SK-N-SH (cell line): ENCODE measurements at regions not wholly inside any gene's neighbourhood (a gene's known extent, or its start where the extent isn't known, plus 50 kb on each side); places are given as distances from the start of the nearest gene placed in this dataset.

Source experiments
- CTCF ChIA-PET: fragments of 300-600, 350-600 bp; formaldehyde crosslinking; extraction: SDS; loops from one replicate; lab custom pipeline; 2021; lab: Yijun Ruan, JAX
- POLR2A ChIA-PET: fragments of 350-600 bp; sonication (Branson Sonifier 250); formaldehyde crosslinking; extraction: SDS; loops from one replicate; lab custom pipeline; 2020; ENCODE audit warnings: antibody characterized with exemption, inconsistent platforms; lab: Yijun Ruan, JAX
- DNase-seq: peaks from one replicate; pipeline ENCODE4 v3.0.0; 2012
- H2AFZ ChIP-seq: fragments of 200-600 bp; sonication (generic); 2 replicates; pipeline ENCODE4 v1.8.1; 2016; ENCODE audit warnings: antibody characterized with exemption, mild to moderate bottlenecking, low read depth
- H3F3A ChIP-seq: fragments of 200-600 bp; sonication (generic); replicated peaks from 2 replicates; pipeline ENCODE3; 2016; ENCODE audit warnings: antibody characterized with exemption, mild to moderate bottlenecking; ENCODE audit not compliant: insufficient read depth
- H3K27ac ChIP-seq, 2 experiments: fragments of 200-500 bp in 1 of 2; fragments of 200-600 bp in 1 of 2; sonication (Bioruptor generic) in 1 of 2; sonication (generic), shearing (Covaris generic) in 1 of 2; 2 replicates each; pipeline versions ENCODE4 v1.5.1 to v1.6.1; 2014 to 2016; ENCODE audit warnings: low read depth in 2 of 2, inconsistent platforms in 1 of 2, low read length in 1 of 2, mild to moderate bottlenecking in 1 of 2, mixed read lengths in 1 of 2
- H3K27me3 ChIP-seq: fragments of 200-600 bp; sonication (generic), shearing (Covaris generic); 2 replicates; pipeline ENCODE4 v1.6.1; 2016; ENCODE audit warnings: mixed run types; ENCODE audit not compliant: insufficient read depth
- H3K36me3 ChIP-seq, 2 experiments: fragments of 200-500 bp in 1 of 2; fragments of 200-600 bp in 1 of 2; sonication (Bioruptor generic) in 1 of 2; sonication (generic) in 1 of 2; replicated peaks in 1 of 2; 2 replicates each; pipeline versions ENCODE3 to v1.5.1; 2014 to 2016; ENCODE audit warnings: low read length in 1 of 2, mild to moderate bottlenecking in 1 of 2; ENCODE audit not compliant: insufficient read depth in 2 of 2, control insufficient read depth in 1 of 2
- H3K4me1 ChIP-seq, 2 experiments: fragments of 200-500 bp in 1 of 2; fragments of 200-600 bp in 1 of 2; sonication (Bioruptor generic) in 1 of 2; sonication (generic), shearing (Covaris generic) in 1 of 2; 2 replicates each; pipeline versions ENCODE4 v1.5.1 to v1.6.1; 2014 to 2016; ENCODE audit warnings: low read depth in 1 of 2, low read length in 1 of 2, mixed run types in 1 of 2; ENCODE audit not compliant: insufficient read depth in 2 of 2, control insufficient read depth in 1 of 2
- H3K4me2 ChIP-seq: fragments of 200-600 bp; sonication (generic), shearing (Covaris generic); 2 replicates; pipeline ENCODE4 v1.6.1; 2017; ENCODE audit warnings: mixed run types
- H3K4me3 ChIP-seq, 2 experiments: fragments of 200-500 bp in 1 of 2; fragments of 200-600 bp in 1 of 2; sonication (Bioruptor generic) in 1 of 2; sonication (generic), shearing (Covaris generic) in 1 of 2; 2 replicates each; pipeline versions ENCODE4 v1.5.1 to v1.8.1; 2014 to 2016; ENCODE audit warnings: low read depth in 2 of 2, inconsistent platforms in 1 of 2, low read length in 1 of 2, mild to moderate bottlenecking in 1 of 2, mixed read lengths in 1 of 2, moderate library complexity in 1 of 2
- H3K79me2 ChIP-seq: fragments of 200-600 bp; sonication (generic); 2 replicates; pipeline ENCODE4 v1.8.1; 2017; ENCODE audit warnings: mild to moderate bottlenecking; ENCODE audit not compliant: insufficient read depth
- H3K9ac ChIP-seq: fragments of 200-600 bp; sonication (generic); 2 replicates; pipeline ENCODE4 v1.6.1; 2017; ENCODE audit warnings: mixed run types
- H3K9me2 ChIP-seq: fragments of 200-600 bp; sonication (generic); 2 replicates; pipeline ENCODE4 v1.6.1; 2017; ENCODE audit warnings: mixed run types
- H3K9me3 ChIP-seq: fragments of 200-600 bp; sonication (generic); 2 replicates; pipeline ENCODE4 v1.6.1; 2017; ENCODE audit warnings: mixed run types, mild to moderate bottlenecking, moderate library complexity
- H4K20me1 ChIP-seq: fragments of 200-600 bp; sonication (generic); 2 replicates; pipeline ENCODE4 v1.6.1; 2017; ENCODE audit warnings: mild to moderate bottlenecking, mixed run types; ENCODE audit not compliant: insufficient read depth
- CTCF ChIP-seq: fragments of 200-600 bp; sonication (generic); IDR thresholded peaks from 2 replicates; pipeline ENCODE4 v1.6.1; 2017; ENCODE audit warnings: antibody characterized with exemption, mild to moderate bottlenecking, moderate library complexity
- ELF1 ChIP-seq: IDR thresholded peaks from 2 replicates; pipeline ENCODE4 v1.4.0; 2012
- EP300 ChIP-seq, 2 experiments: IDR thresholded peaks; 2 replicates each; pipeline versions ENCODE4 v1.4.0 to v1.6.1; 2012; ENCODE audit warnings: borderline replicate concordance in 1 of 2, low read depth in 1 of 2, low read length in 1 of 2
- FOSL2 ChIP-seq: IDR thresholded peaks from 2 replicates; pipeline ENCODE4 v1.4.0; 2012; ENCODE audit warnings: low read depth, mild to moderate bottlenecking, moderate library complexity, borderline replicate concordance
- GATA2 ChIP-seq: sonication (generic); formaldehyde crosslinking; IDR thresholded peaks from 2 replicates; pipeline ENCODE4 v1.5.0; 2020; ENCODE audit warnings: mild to moderate bottlenecking, missing genetic modification reagents
- IRF3 ChIP-seq: fragments of 150-350 bp; IDR thresholded peaks from 2 replicates; pipeline ENCODE4 v1.6.1; 2016; ENCODE audit warnings: mild to moderate bottlenecking, low read depth, low read length
- JUND ChIP-seq: IDR thresholded peaks from 2 replicates; pipeline ENCODE4 v1.4.0; 2012
- MAX ChIP-seq: IDR thresholded peaks from 2 replicates; pipeline ENCODE4 v1.4.0; 2012; ENCODE audit warnings: low read depth
- MEF2A ChIP-seq: IDR thresholded peaks from 2 replicates; pipeline ENCODE4 v1.4.0; 2012; ENCODE audit warnings: low read depth, borderline replicate concordance
- PBX3 ChIP-seq: IDR thresholded peaks from 2 replicates; pipeline ENCODE4; 2012
- RCOR1 ChIP-seq: fragments of 150-350 bp; IDR thresholded peaks from 2 replicates; pipeline ENCODE4 v1.6.1; 2017; ENCODE audit warnings: antibody characterized with exemption, low read length
- TCF12 ChIP-seq: IDR thresholded peaks from 2 replicates; pipeline ENCODE4 v1.4.0; 2012
- TEAD4 ChIP-seq: IDR thresholded peaks from 2 replicates; pipeline ENCODE4 v1.4.0; 2012; ENCODE audit warnings: mild to moderate bottlenecking, borderline replicate concordance; ENCODE audit not compliant: insufficient read depth
- USF1 ChIP-seq: IDR thresholded peaks from 2 replicates; pipeline ENCODE4 v1.4.0; 2012; ENCODE audit warnings: low read depth, borderline replicate concordance
- ZBTB33 ChIP-seq: IDR thresholded peaks from 2 replicates; pipeline ENCODE4 v1.4.0; 2012; ENCODE audit warnings: low read depth, borderline replicate concordance
- WGBS: methylation state at CpG from one replicate; pipeline ENCODE4 v1.1.6; 2017; ENCODE audit warnings: low lambda C conversion rate; 5-methylcytosine and 5-hydroxymethylcytosine counted together

- H3K27ac ChIP-seq, result no peak overlapping the region
- H3K4me1 ChIP-seq, result no peaks in the 10 kb centered on the region; a peak in 1 of 4 replicates
- H3K27me3 ChIP-seq, result no peaks in the 10 kb centered on the region
- H3K9ac ChIP-seq, result no peak overlapping the region
- CTCF ChIA-PET, result no interaction called here
- H2AFZ ChIP-seq, result no peak overlapping the region
- H3K9me2 ChIP-seq, result no peaks in the 10 kb centered on the region
- TF ChIP-seq ZBTB33 (no peak), GATA2 (CRISPR knock-in tag) (no peak), MAX (no peak), FOSL2 (no peak), RCOR1 (no peak), TCF12 (no peak)
- DNase-seq, result no peak
- no peak overlapping the region for H3K4me2 ChIP-seq
- H3K4me3 ChIP-seq, result no peak overlapping the region
- H3F3A ChIP-seq, result no peaks in the 10 kb centered on the region
- H3K36me3 ChIP-seq, result no peaks in the 10 kb centered on the region
- 21% methylated on average over 9 of the region's 9 CpGs for WGBS
- H4K20me1 ChIP-seq, result no peaks in the 10 kb centered on the region
- H3K79me2 ChIP-seq, result no peaks in the 10 kb centered on the region
- POLR2A ChIA-PET, result no interaction called here
- no peaks in the 10 kb centered on the region for H3K9me3 ChIP-seq
These were observed 585.7 kb upstream of the TMEM132C start for GRCh38 chr12:127681151-127681754.

GRCh38 chr12:127685491-127685890, 581.5 kb upstream of the TMEM132C start:
- no peak overlapping the region for H3K9ac ChIP-seq
- H3K9me3 ChIP-seq, result no peaks in the 10 kb centered on the region
- CTCF ChIA-PET, result interaction anchor here (2.0 kb wide), 1 partner anchor 8 kb away, joined by 11 read pairs; no protein-coding TSS in a partner anchor
- H3K4me1 ChIP-seq, result no peaks in the 10 kb centered on the region; a peak in 1 of 4 replicates
- POLR2A ChIA-PET, result no interaction called here
- H3K36me3 ChIP-seq, result no peaks in the 10 kb centered on the region
- H3K9me2 ChIP-seq, result no peaks in the 10 kb centered on the region
- no peaks in the 10 kb centered on the region for H4K20me1 ChIP-seq
- H3F3A ChIP-seq, result no peaks in the 10 kb centered on the region
- no peaks in the 10 kb centered on the region for H3K79me2 ChIP-seq
- DNase-seq, result no peak
- H3K4me2 ChIP-seq, result no peak overlapping the region
- H2AFZ ChIP-seq, result no peak overlapping the region
- H3K27ac ChIP-seq, result no peak overlapping the region
- WGBS, result 0% methylated on average over 2 of the region's 2 CpGs
- no peaks in the 10 kb centered on the region for H3K27me3 ChIP-seq
- H3K4me3 ChIP-seq, result no peak overlapping the region
- TF ChIP-seq EP300 (IDR thresholded peaks at IDR 0.05; ENCODE audit: borderline replicate concordance in 1 of 2, low read depth in 1 of 2, low read length in 1 of 2) (no peak), GATA2 (CRISPR knock-in tag) (no peak), ELF1 (no peak), USF1 (no peak), MEF2A (no peak), IRF3 (no peak), CTCF (no peak), PBX3 (no peak), TCF12 (no peak), TEAD4 (no peak), JUND (no peak)
